Sigmoid colon (tissue), 4 donors: ENCODE measurements at regions not wholly inside any gene's neighbourhood (a gene's known extent, or its start where the extent isn't known, plus 50 kb on each side); places are given as distances from the start of the nearest gene placed in this dataset.

ENCODE experiments used
- POLR2A ChIP-seq, 2 donors: fragments of 450-650 bp; IDR thresholded peaks; one replicate each; pipeline ENCODE4 v1.6.1; 2016; ENCODE audit warnings: antibody characterized with exemption in 2 of 2, mild to moderate bottlenecking in 2 of 2, moderate library complexity in 2 of 2
- POLR2AphosphoS5 ChIP-seq, 4 donors: sonication (generic); formaldehyde crosslinking; IDR thresholded peaks; one replicate each; pipeline ENCODE4 v1.6.1; 2017; ENCODE audit warnings: antibody characterized with exemption in 4 of 4
- TF ChIP-seq, protein P1 (sequence below), 4 experiments: fragments of 450-650 bp in 3 of 4; fragments of 200-600 bp in 1 of 4; IDR thresholded peaks; one replicate each; pipeline ENCODE4 v1.5.1; 2016 to 2019; ENCODE audit warnings: antibody characterized with exemption in 4 of 4, mild to moderate bottlenecking in 3 of 4, moderate library complexity in 2 of 4

DNA sequence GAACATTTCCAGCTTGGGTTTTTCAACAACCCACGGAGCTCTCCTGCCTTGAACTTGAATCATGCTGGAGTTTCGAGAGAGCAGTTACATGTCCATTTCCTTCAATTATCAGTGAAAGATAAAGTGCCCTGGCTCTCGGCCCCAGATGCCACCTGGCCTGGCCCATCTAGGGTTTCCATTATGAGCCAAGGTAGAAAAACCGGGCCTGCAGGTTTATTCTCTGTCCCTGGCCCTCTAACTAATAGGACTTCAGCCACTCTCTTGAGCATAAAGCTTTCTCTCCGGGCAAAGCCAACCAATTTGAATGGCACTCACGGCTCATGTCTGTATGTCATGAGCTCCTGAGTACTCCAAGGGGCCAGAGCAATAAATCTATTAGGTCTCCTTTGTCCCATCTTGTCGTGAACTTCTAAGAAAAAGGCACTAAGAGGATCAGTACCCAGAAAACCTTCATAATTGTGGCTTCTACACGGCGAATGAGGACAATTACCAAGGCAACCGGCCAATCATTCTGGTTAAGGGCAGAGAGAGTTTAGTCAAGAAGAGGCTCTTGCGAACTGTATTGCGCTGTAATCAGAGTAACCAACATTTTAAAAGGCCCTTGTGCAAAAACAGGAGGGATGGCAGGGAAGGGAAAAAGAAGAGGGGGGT, 392.3 kb downstream of the MED13L start:
- TF ChIP-seq, protein P1, sequence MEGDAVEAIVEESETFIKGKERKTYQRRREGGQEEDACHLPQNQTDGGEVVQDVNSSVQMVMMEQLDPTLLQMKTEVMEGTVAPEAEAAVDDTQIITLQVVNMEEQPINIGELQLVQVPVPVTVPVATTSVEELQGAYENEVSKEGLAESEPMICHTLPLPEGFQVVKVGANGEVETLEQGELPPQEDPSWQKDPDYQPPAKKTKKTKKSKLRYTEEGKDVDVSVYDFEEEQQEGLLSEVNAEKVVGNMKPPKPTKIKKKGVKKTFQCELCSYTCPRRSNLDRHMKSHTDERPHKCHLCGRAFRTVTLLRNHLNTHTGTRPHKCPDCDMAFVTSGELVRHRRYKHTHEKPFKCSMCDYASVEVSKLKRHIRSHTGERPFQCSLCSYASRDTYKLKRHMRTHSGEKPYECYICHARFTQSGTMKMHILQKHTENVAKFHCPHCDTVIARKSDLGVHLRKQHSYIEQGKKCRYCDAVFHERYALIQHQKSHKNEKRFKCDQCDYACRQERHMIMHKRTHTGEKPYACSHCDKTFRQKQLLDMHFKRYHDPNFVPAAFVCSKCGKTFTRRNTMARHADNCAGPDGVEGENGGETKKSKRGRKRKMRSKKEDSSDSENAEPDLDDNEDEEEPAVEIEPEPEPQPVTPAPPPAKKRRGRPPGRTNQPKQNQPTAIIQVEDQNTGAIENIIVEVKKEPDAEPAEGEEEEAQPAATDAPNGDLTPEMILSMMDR (IDR thresholded peaks at IDR 0.05) = no peak
- TF ChIP-seq POLR2AphosphoS5 (IDR thresholded peaks at IDR 0.05) = no peak
- no peak for TF ChIP-seq POLR2A (IDR thresholded peaks at IDR 0.05)
